ENCODE measurements at regions not wholly inside any gene's neighbourhood (a gene's known extent, or its start where the extent isn't known, plus 50 kb on each side); places are given as distances from the start of the nearest gene placed in this dataset.

- TF ChIP-seq, protein P1, sequence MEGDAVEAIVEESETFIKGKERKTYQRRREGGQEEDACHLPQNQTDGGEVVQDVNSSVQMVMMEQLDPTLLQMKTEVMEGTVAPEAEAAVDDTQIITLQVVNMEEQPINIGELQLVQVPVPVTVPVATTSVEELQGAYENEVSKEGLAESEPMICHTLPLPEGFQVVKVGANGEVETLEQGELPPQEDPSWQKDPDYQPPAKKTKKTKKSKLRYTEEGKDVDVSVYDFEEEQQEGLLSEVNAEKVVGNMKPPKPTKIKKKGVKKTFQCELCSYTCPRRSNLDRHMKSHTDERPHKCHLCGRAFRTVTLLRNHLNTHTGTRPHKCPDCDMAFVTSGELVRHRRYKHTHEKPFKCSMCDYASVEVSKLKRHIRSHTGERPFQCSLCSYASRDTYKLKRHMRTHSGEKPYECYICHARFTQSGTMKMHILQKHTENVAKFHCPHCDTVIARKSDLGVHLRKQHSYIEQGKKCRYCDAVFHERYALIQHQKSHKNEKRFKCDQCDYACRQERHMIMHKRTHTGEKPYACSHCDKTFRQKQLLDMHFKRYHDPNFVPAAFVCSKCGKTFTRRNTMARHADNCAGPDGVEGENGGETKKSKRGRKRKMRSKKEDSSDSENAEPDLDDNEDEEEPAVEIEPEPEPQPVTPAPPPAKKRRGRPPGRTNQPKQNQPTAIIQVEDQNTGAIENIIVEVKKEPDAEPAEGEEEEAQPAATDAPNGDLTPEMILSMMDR (IDR thresholded peaks at IDR 0.05; ENCODE audit: poor library complexity), result no peak
- TF ChIP-seq EZH2phosphoT487 (IDR thresholded peaks at IDR 0.05; ENCODE audit: low read depth, severe bottlenecking, unreplicated experiment), result no peak
Measured at GRCh38 chr16:79388396-79388795, 212.1 kb downstream of the MAF start.
